Natural killer cell (primary cell): ENCODE measurements at regions not wholly inside any gene's neighbourhood (a gene's known extent, or its start where the extent isn't known, plus 50 kb on each side); places are given as distances from the start of the nearest gene placed in this dataset.

Experiments used
- ATAC-seq, 3 donors: fragments of 150-1000 bp in 2 of 3; fragments of 200-7000 bp in 1 of 3; cut with Tn5 transposase; 1 replicate in 1 of 3; 2 replicates in 2 of 3; pipeline ENCODE4 v1.10.0; 2021; ENCODE audit warnings: mild to moderate bottlenecking in 2 of 3, moderate library complexity in 2 of 3
- DNase-seq, 2 donors: peaks; one replicate each; pipeline versions ENCODE4 v3.0.0 to v3.0.0-alpha.2; 2013 to 2021; ENCODE audit warnings: mixed read lengths in 1 of 2
- H3K27ac ChIP-seq: one replicate; pipeline ENCODE4 v1.5.1; 2013; ENCODE audit warnings: mild to moderate bottlenecking, low read length
- H3K27me3 ChIP-seq: one replicate; pipeline ENCODE4 v1.6.1; 2013; ENCODE audit warnings: low read length; ENCODE audit not compliant: control insufficient read depth, insufficient read depth
- H3K36me3 ChIP-seq: one replicate; pipeline ENCODE4 v1.6.1; 2013; ENCODE audit warnings: low read length; ENCODE audit not compliant: control insufficient read depth, insufficient read depth
- H3K4me1 ChIP-seq: one replicate; pipeline ENCODE4 v1.6.1; 2013; ENCODE audit warnings: low read length; ENCODE audit not compliant: control insufficient read depth, insufficient read depth
- H3K4me3 ChIP-seq: one replicate; pipeline ENCODE4 v1.5.1; 2013; ENCODE audit warnings: low read length
- H3K9me3 ChIP-seq: one replicate; pipeline ENCODE4 v1.6.1; 2013; ENCODE audit warnings: low read length; ENCODE audit not compliant: control insufficient read depth, insufficient read depth
- H3K27ac Mint-ChIP-seq, 2 donors: one replicate each; pipeline ENCODE4 v1.8.0; 2022; ENCODE audit warnings: mild to moderate bottlenecking in 2 of 2, mixed read lengths in 2 of 2, moderate library complexity in 1 of 2
- H3K27me3 Mint-ChIP-seq, 2 donors: one replicate each; pipeline ENCODE4 v1.8.0; 2022; ENCODE audit warnings: low read depth in 2 of 2, mixed read lengths in 2 of 2
- H3K36me3 Mint-ChIP-seq: one replicate; pipeline ENCODE4 v1.8.0; 2022; ENCODE audit warnings: mixed read lengths
- H3K4me1 Mint-ChIP-seq, 2 donors: one replicate each; pipeline ENCODE4 v1.8.0; 2022; ENCODE audit warnings: mixed read lengths in 2 of 2
- H3K4me3 Mint-ChIP-seq: one replicate; pipeline ENCODE4 v1.8.0; 2022; ENCODE audit warnings: mild to moderate bottlenecking, moderate library complexity, mixed read lengths
- H3K9me3 Mint-ChIP-seq, 2 donors: one replicate each; pipeline ENCODE4 v1.8.0; 2022; ENCODE audit warnings: mixed read lengths in 2 of 2
- WGBS: methylation state at CpG from one replicate; pipeline ENCODE4 v1.1.7; 2013; ENCODE audit warnings: missing lambda C conversion rate; ENCODE audit not compliant: insufficient coverage; 5-methylcytosine and 5-hydroxymethylcytosine counted together
- intact Hi-C: fragments of 100-400 bp; cut with micrococcal nuclease; formaldehyde crosslinking; loops from one replicate; pipeline ENCODE4 v1.14.2; 2022
- TF ChIP-seq, protein P1 (sequence below): fragments of 200-600 bp; IDR thresholded peaks from one replicate; pipeline ENCODE4 v1.8.0; 2022; ENCODE audit warnings: antibody characterized with exemption

DNA sequence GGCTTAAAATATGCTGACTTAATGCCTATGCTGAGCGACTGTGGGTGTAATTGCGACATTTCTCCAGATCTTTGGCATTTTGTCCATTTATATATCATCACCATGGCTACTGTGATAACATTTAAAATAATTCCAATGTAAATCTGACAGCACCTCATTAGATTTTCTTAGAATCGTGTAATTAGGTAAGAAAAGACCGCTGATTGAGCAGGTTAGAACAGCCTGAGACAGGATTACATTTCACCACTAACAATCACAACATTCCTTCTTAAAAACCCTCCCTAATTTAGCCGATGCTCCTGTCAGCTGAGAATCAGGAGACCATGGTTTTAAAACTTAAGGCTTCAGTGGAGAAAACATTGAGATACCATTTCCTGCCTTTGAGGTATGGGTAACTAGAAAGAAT is 455.3 kb upstream of the PDZRN3 start:
- WGBS = 86% methylated on average over 5 of the region's 5 CpGs
- H3K4me3 ChIP-seq = no peak overlapping the region
- H3K36me3 ChIP-seq = no peaks in the 10 kb centered on the region
- ATAC-seq = no peak
- Mint-ChIP-seq H3K4me3 (no peak overlapping the region), H3K27me3 (no peaks in the 10 kb centered on the region), H3K9me3 (peaks cover 3 to 9% of the 10 kb centered on the region in 2 donors), H3K4me1 (no peaks in the 10 kb centered on the region), H3K27ac (no peak overlapping the region), H3K36me3 (no peaks in the 10 kb centered on the region)
- H3K27ac ChIP-seq = no peak overlapping the region
- no peaks in the 10 kb centered on the region for H3K9me3 ChIP-seq
- DNase-seq = no peak
- H3K27me3 ChIP-seq = no peaks in the 10 kb centered on the region
- intact Hi-C loops = no loop called here
- TF ChIP-seq, protein P1, sequence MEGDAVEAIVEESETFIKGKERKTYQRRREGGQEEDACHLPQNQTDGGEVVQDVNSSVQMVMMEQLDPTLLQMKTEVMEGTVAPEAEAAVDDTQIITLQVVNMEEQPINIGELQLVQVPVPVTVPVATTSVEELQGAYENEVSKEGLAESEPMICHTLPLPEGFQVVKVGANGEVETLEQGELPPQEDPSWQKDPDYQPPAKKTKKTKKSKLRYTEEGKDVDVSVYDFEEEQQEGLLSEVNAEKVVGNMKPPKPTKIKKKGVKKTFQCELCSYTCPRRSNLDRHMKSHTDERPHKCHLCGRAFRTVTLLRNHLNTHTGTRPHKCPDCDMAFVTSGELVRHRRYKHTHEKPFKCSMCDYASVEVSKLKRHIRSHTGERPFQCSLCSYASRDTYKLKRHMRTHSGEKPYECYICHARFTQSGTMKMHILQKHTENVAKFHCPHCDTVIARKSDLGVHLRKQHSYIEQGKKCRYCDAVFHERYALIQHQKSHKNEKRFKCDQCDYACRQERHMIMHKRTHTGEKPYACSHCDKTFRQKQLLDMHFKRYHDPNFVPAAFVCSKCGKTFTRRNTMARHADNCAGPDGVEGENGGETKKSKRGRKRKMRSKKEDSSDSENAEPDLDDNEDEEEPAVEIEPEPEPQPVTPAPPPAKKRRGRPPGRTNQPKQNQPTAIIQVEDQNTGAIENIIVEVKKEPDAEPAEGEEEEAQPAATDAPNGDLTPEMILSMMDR = no peak
- no peaks in the 10 kb centered on the region for H3K4me1 ChIP-seq

DNA sequence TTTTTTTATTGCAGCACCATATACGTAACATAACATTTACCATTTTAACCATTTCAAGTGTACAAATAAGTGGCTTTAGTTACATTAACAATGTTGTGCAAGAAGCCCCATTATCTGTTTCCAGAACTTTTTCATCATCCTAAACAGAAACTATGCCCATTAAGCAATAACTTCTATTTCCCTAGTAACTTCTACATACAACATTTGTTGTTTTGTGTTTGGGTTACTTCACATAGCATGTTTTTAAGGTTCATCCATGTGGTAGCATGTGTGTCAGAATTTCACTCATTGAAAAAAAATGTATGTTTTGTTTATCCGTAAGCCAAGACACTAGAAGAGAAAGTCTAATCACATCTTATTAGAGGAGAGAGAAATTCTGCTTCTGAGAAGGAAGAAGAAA is 450.5 kb upstream of the PDZRN3 start:
- DNase-seq (no peak), ATAC-seq (no peak)
- H3K27me3 ChIP-seq = no peaks in the 10 kb centered on the region
- intact Hi-C loops = no loop called here
- no peaks in the 10 kb centered on the region for H3K27me3 Mint-ChIP-seq
- WGBS = 0% methylated on average over 1 of the region's 2 CpGs
- H3K9me3 ChIP-seq = no peaks in the 10 kb centered on the region
- peaks cover 7% of the 10 kb centered on the region for H3K36me3 Mint-ChIP-seq
- no peaks in the 10 kb centered on the region for H3K4me1 Mint-ChIP-seq
- H3K27ac ChIP-seq = no peak overlapping the region
- peaks cover 14 to 18% of the 10 kb centered on the region in 2 donors for H3K9me3 Mint-ChIP-seq
- TF ChIP-seq, protein P1 = no peak
- no peaks in the 10 kb centered on the region for H3K36me3 ChIP-seq
- no peaks in the 10 kb centered on the region for H3K4me1 ChIP-seq
- H3K4me3 ChIP-seq = no peak overlapping the region
- no peak overlapping the region for H3K27ac Mint-ChIP-seq
- H3K4me3 Mint-ChIP-seq = no peak overlapping the region

DNA sequence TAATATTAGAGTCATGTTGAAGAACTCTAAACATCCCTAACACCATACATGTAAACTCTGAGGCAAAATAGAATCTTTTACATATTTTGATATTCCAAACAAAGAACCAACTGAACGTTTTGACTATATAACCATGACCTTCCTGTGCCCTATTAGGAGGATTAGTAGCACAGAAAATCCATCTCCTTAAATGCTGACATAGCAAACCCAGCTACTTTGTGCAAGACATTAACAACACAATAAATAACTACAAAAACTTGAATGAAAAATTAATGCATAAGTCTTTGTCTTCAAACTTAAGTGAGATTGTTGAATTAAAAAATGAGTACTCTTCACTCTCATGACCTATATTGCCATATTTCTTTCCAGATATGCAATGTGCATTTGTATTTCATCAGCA is 450.0 kb upstream of the PDZRN3 start:
- WGBS = 56% methylated on average over 1 of the region's 1 CpG
- no peak for ATAC-seq

DNA sequence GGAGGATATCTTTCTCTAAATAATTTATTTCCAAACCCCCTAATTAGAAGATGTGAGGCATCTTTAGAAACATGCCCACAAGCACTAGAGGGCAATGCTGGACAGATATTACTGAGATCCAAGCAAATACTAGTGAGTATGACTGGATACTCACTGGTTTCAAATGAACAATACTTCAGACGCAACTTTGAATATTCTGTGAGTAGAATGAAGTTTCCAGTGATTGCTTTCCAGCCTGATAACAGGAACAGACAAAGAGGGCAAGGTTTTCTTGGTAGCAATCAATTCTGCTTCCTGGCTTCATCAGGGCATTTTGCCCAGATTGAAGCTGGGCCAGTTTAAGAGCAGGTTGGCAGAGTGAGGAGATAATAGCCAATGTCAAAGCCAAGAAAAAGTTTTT is 442.6 kb upstream of the PDZRN3 start:
- 74% methylated on average over 1 of the region's 1 CpG for WGBS
- H3K9me3 Mint-ChIP-seq = peaks cover 22% of the 10 kb centered on the region in 2 donors

More for the DNA sequence above, 450.0 kb upstream of the PDZRN3 start:
- no peaks in the 10 kb centered on the region for H3K4me1 ChIP-seq
- intact Hi-C loops = no loop called here
- peaks cover 7% of the 10 kb centered on the region for H3K36me3 Mint-ChIP-seq
- no peaks in the 10 kb centered on the region for H3K27me3 Mint-ChIP-seq
- no peak overlapping the region for H3K27ac ChIP-seq
- no peak overlapping the region for H3K27ac Mint-ChIP-seq
- H3K9me3 Mint-ChIP-seq = peaks cover 16 to 18% of the 10 kb centered on the region in 2 donors
- TF ChIP-seq, protein P1 = no peak
- H3K9me3 ChIP-seq = no peaks in the 10 kb centered on the region
- no peak for DNase-seq
- H3K4me3 ChIP-seq = no peak overlapping the region
- no peak overlapping the region for H3K4me3 Mint-ChIP-seq
- H3K4me1 Mint-ChIP-seq = no peaks in the 10 kb centered on the region
- no peaks in the 10 kb centered on the region for H3K27me3 ChIP-seq
- no peaks in the 10 kb centered on the region for H3K36me3 ChIP-seq

More for the DNA sequence above, 442.6 kb upstream of the PDZRN3 start:
- no peaks in the 10 kb centered on the region for H3K27me3 Mint-ChIP-seq
- peaks cover 7% of the 10 kb centered on the region for H3K36me3 Mint-ChIP-seq
- intact Hi-C loops = no loop called here
- no peaks in the 10 kb centered on the region for H3K9me3 ChIP-seq
- H3K4me1 ChIP-seq = no peaks in the 10 kb centered on the region
- DNase-seq (no peak), ATAC-seq (no peak)
- TF ChIP-seq, protein P1 = no peak
- no peaks in the 10 kb centered on the region for H3K4me1 Mint-ChIP-seq
- H3K36me3 ChIP-seq = no peaks in the 10 kb centered on the region
- no peak overlapping the region for H3K4me3 Mint-ChIP-seq
- H3K27ac Mint-ChIP-seq = no peak overlapping the region
- no peaks in the 10 kb centered on the region for H3K27me3 ChIP-seq
- H3K27ac ChIP-seq = no peak overlapping the region
- no peak overlapping the region for H3K4me3 ChIP-seq
